ENCODE measurements at regions not wholly inside any gene's neighbourhood (a gene's known extent, or its start where the extent isn't known, plus 50 kb on each side); places are given as distances from the start of the nearest gene placed in this dataset.

GRCh38 chr7:84780158-84781124 is 406.4 kb downstream of the SEMA3D start:
- TF ChIP-seq POLR2A (IDR thresholded peaks at IDR 0.05) (no peak), CTCF (IDR thresholded peaks at IDR 0.05) (no peak)

Data from thyroid gland (tissue), 4 donors.